ENCODE measurements at regions not wholly inside any gene's neighbourhood (a gene's known extent, or its start where the extent isn't known, plus 50 kb on each side); places are given as distances from the start of the nearest gene placed in this dataset.

DNA sequence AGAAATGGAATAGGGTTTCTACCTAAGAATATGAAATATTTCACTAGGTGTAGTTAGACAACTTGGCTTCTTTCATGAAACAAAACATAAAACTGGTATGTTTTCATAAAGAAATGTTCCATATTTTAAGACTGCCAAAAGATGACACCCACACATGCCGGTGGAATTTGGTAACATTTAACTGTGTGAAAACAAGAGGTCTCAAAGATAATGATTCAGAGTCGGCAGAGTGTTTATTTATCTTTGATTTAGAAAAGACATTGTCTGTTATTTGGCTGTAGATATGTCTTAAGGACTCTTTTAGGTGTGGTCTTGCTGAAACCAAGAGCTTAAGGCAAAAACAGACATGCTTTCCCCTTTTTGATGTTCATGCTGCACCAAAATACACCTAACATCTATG, 63.5 kb upstream of the FN1 start:
- Histone ChIP-seq H3K36me3 (ENCODE audit: control insufficient read depth in 2 of 4, insufficient read depth in 4 of 4, low read length in 3 of 4) (no peaks in the 10 kb centered on the region), H3K23ac (ENCODE audit: insufficient read length) (no peak overlapping the region), H2BK120ac (replicated peaks; ENCODE audit: low read depth, low read length) (no peak overlapping the region), H3K79me1 (ENCODE audit: low read depth, low read length) (no peaks in the 10 kb centered on the region), H4K20me1 (replicated peaks in 1 of 2; ENCODE audit: control insufficient read depth in 1 of 2, insufficient read depth in 2 of 2, low read length in 2 of 2) (no peaks in the 10 kb centered on the region), H2BK5ac (ENCODE audit: low read depth, low read length) (no peak overlapping the region), H3K4ac (replicated peaks; ENCODE audit: insufficient read length, low read depth, low read length) (no peak overlapping the region), H3K23me2 (ENCODE audit: low read depth, low read length) (no peaks in the 10 kb centered on the region), H3K79me2 (ENCODE audit: control insufficient read depth in 1 of 2, insufficient read depth in 2 of 2, low read length in 2 of 2) (no peaks in the 10 kb centered on the region), H3K56ac (replicated peaks; ENCODE audit: insufficient read length, low read depth, low read length) (no peak overlapping the region), H3K14ac (ENCODE audit: insufficient read length) (no peak overlapping the region), H4K8ac (ENCODE audit: extremely low read depth, insufficient read depth, low read length) (no peak overlapping the region), H2BK12ac (ENCODE audit: low read depth, low read length) (no peak overlapping the region), H3K18ac (ENCODE audit: extremely low read depth, low read length) (no peak overlapping the region), H2AFZ (ENCODE audit: low read length) (no peak overlapping the region), H4K5ac (ENCODE audit: insufficient read length, low read depth, low read length) (no peak overlapping the region), H2BK20ac (ENCODE audit: low read length) (no peak overlapping the region), H4K91ac (replicated peaks; ENCODE audit: insufficient read length, low read length) (no peak overlapping the region), H3K9me3 (ENCODE audit: insufficient read depth in 2 of 2, low read depth in 1 of 2, low read length in 1 of 2) (no peaks in the 10 kb centered on the region), H2AK5ac (ENCODE audit: low read depth, low read length) (no peak overlapping the region), H2BK15ac (ENCODE audit: low read length) (no peak overlapping the region), H3K27me3 (replicated peaks in 1 of 4; ENCODE audit: control insufficient read depth in 3 of 4, extremely low read depth in 1 of 4, insufficient read depth in 3 of 4, low read length in 3 of 4) (no peaks in the 10 kb centered on the region), H3K9ac (replicated peaks in 1 of 4; ENCODE audit: extremely low read depth in 1 of 4, low read depth in 3 of 4, low read length in 3 of 4) (no peak overlapping the region), H3K4me1 (replicated peaks in 1 of 4; ENCODE audit: control insufficient read depth in 3 of 4, insufficient read depth in 4 of 4, low read length in 3 of 4) (no peaks in the 10 kb centered on the region), H3K27ac (ENCODE audit: low read depth, low read length) (no peak overlapping the region), H3K4me2 (ENCODE audit: insufficient read depth in 1 of 2, low read depth in 2 of 2, low read length in 2 of 2) (no peak overlapping the region), H3K4me3 (ENCODE audit: extremely low read depth in 1 of 4, insufficient read depth in 2 of 4, low read depth in 3 of 4, low read length in 4 of 4) (no peak overlapping the region)
- no peak for DNase-seq (ENCODE audit: low read depth in 1 of 2, low spot score in 2 of 2)
- TF ChIP-seq SIRT6 (IDR thresholded peaks at IDR 0.05; ENCODE audit: low read length) (no peak), POU5F1 (IDR thresholded peaks at IDR 0.05; ENCODE audit: low read depth, low read length) (no peak), RNF2 (IDR thresholded peaks at IDR 0.05; ENCODE audit: borderline replicate concordance, low read depth, low read length, missing control alignments, poor library complexity, severe bottlenecking) (no peak), BRCA1 (IDR thresholded peaks at IDR 0.05; ENCODE audit: low read depth, low read length) (no peak), POLR2A (IDR thresholded peaks at IDR 0.05; ENCODE audit: control extremely low read depth in 1 of 2, low read depth in 2 of 2, low read length in 2 of 2) (no peak), CHD1 (IDR thresholded peaks at IDR 0.05; ENCODE audit: low read depth, low read length) (no peak), BCL11A (IDR thresholded peaks at IDR 0.05; ENCODE audit: low read depth in 2 of 2, low read length in 2 of 2) (no peak), RBBP5 (IDR thresholded peaks at IDR 0.05; ENCODE audit: borderline replicate concordance, low read depth, low read length) (no peak), SP4 (IDR thresholded peaks at IDR 0.05; ENCODE audit: low read length) (no peak), JUN (IDR thresholded peaks at IDR 0.05; ENCODE audit: low read depth, low read length) (no peak), JUND (IDR thresholded peaks at IDR 0.05; ENCODE audit: low read length) (no peak), MAFK (IDR thresholded peaks at IDR 0.05; ENCODE audit: low read depth, low read length) (no peak), POLR2AphosphoS5 (IDR thresholded peaks at IDR 0.05; ENCODE audit: low read depth, low read length) (no peak)
- TF ChIP-seq, protein P1, sequence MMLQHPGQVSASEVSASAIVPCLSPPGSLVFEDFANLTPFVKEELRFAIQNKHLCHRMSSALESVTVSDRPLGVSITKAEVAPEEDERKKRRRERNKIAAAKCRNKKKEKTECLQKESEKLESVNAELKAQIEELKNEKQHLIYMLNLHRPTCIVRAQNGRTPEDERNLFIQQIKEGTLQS (IDR thresholded peaks at IDR 0.05; ENCODE audit: insufficient read depth, low read depth, low read length) = no peak
- TF ChIP-seq, protein P2, sequence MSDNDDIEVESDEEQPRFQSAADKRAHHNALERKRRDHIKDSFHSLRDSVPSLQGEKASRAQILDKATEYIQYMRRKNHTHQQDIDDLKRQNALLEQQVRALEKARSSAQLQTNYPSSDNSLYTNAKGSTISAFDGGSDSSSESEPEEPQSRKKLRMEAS (IDR thresholded peaks at IDR 0.05) = no peak
- POLR2A ChIA-PET (ENCODE audit: partially characterized antibody) = no interaction called here
- no peak for FAIRE-seq
- CTCF ChIA-PET (ENCODE audit: partially characterized antibody) = no interaction called here
- whole genome bisulfite sequencing, 2 experiments (ENCODE audit: extremely low coverage in 1 of 2, insufficient coverage in 1 of 2, insufficient read length in 1 of 2, insufficient replicate concordance in 2 of 2, low coverage in 1 of 2, low lambda C conversion rate in 2 of 2, missing lambda C conversion rate in 1 of 2) = 98% methylated on average over 2 of the region's 2 CpGs; no CpG with 5 or more reads in 1 of the 2 experiments

Data from H1 (cell line).